Trophoblast cell (in vitro differentiated cells and primary cell): ENCODE measurements at regions not wholly inside any gene's neighbourhood (a gene's known extent, or its start where the extent isn't known, plus 50 kb on each side); places are given as distances from the start of the nearest gene placed in this dataset.

Source experiments
- DNase-seq, 2 donors: peaks; one replicate each; pipeline ENCODE4 v3.0.0-alpha.2; 2016
- H2AFZ ChIP-seq: 2 replicates; pipeline ENCODE4 v1.6.1; 2013; ENCODE audit warnings: low read length, moderate library complexity, mild to moderate bottlenecking; ENCODE audit not compliant: insufficient read depth, poor library complexity
- H2AK5ac ChIP-seq: 2 replicates; pipeline ENCODE4 v1.6.1; 2013; ENCODE audit warnings: mild to moderate bottlenecking, low read length
- H2BK120ac ChIP-seq: 2 replicates; pipeline ENCODE4 v1.6.1; 2013; ENCODE audit warnings: low read length, mild to moderate bottlenecking, moderate library complexity; ENCODE audit not compliant: insufficient read depth, poor library complexity
- H2BK12ac ChIP-seq: 2 replicates; pipeline ENCODE4 v1.6.1; 2013; ENCODE audit warnings: mild to moderate bottlenecking, low read length, moderate library complexity
- H2BK5ac ChIP-seq: 2 replicates; pipeline ENCODE4 v1.6.1; 2013; ENCODE audit warnings: low read length, low read depth, moderate library complexity, mild to moderate bottlenecking; ENCODE audit not compliant: poor library complexity
- H3K14ac ChIP-seq: 2 replicates; pipeline ENCODE4 v1.6.1; 2013; ENCODE audit warnings: mild to moderate bottlenecking, low read length
- H3K18ac ChIP-seq: 2 replicates; pipeline ENCODE4 v1.6.1; 2013; ENCODE audit warnings: mild to moderate bottlenecking, low read length
- H3K23ac ChIP-seq: 2 replicates; pipeline ENCODE4 v1.6.1; 2013; ENCODE audit warnings: low read length
- H3K27ac ChIP-seq: 2 replicates; pipeline ENCODE4 v1.5.1; 2013; ENCODE audit warnings: low read depth, mild to moderate bottlenecking, inconsistent platforms, low read length, moderate library complexity
- H3K27me3 ChIP-seq: 2 replicates; pipeline ENCODE4 v1.6.1; 2013; ENCODE audit warnings: inconsistent platforms, mild to moderate bottlenecking, low read length, moderate library complexity; ENCODE audit not compliant: insufficient read depth
- H3K36me3 ChIP-seq, 2 experiments: 1 replicate in 1 of 2; 2 replicates in 1 of 2; pipeline ENCODE4 v1.6.1; 2013; ENCODE audit warnings: low read length in 2 of 2, mild to moderate bottlenecking in 2 of 2, moderate library complexity in 1 of 2; ENCODE audit not compliant: insufficient read depth in 2 of 2, control insufficient read depth in 1 of 2
- H3K4ac ChIP-seq: 2 replicates; pipeline ENCODE4 v1.6.1; 2013; ENCODE audit warnings: low read depth, mild to moderate bottlenecking, low read length, moderate library complexity
- H3K4me1 ChIP-seq, 2 experiments: 1 replicate in 1 of 2; 2 replicates in 1 of 2; pipeline ENCODE4 v1.6.1; 2013; ENCODE audit warnings: low read length in 2 of 2, mild to moderate bottlenecking in 2 of 2, moderate library complexity in 1 of 2; ENCODE audit not compliant: insufficient read depth in 2 of 2, control insufficient read depth in 1 of 2
- H3K4me2 ChIP-seq: 2 replicates; pipeline ENCODE4 v1.6.1; 2013; ENCODE audit warnings: inconsistent platforms, mild to moderate bottlenecking, low read length, moderate library complexity
- H3K4me3 ChIP-seq: 2 replicates; pipeline ENCODE4 v1.5.1; 2013; ENCODE audit warnings: mild to moderate bottlenecking, low read depth, low read length, inconsistent platforms
- H3K79me1 ChIP-seq: one replicate; pipeline ENCODE4 v1.6.1; 2013; ENCODE audit warnings: low read length
- H3K79me2 ChIP-seq: 2 replicates; pipeline ENCODE4 v1.6.1; 2013; ENCODE audit warnings: low read length, mild to moderate bottlenecking; ENCODE audit not compliant: control insufficient read depth, insufficient read depth, poor library complexity
- H3K9ac ChIP-seq: 2 replicates; pipeline ENCODE4 v1.6.1; 2013; ENCODE audit warnings: mild to moderate bottlenecking, low read length
- H3K9me3 ChIP-seq: 2 replicates; pipeline ENCODE4 v1.6.1; 2013; ENCODE audit warnings: low read depth, mild to moderate bottlenecking, control low read depth, inconsistent platforms, low read length; ENCODE audit not compliant: insufficient read depth
- H4K12ac ChIP-seq: 2 replicates; pipeline ENCODE4 v1.6.1; 2013; ENCODE audit warnings: low read depth, mild to moderate bottlenecking, low read length, moderate library complexity
- H4K8ac ChIP-seq: 2 replicates; pipeline ENCODE4 v1.6.1; 2013; ENCODE audit warnings: low read depth, mild to moderate bottlenecking, low read length, moderate library complexity
- H4K91ac ChIP-seq: one replicate; pipeline ENCODE4 v1.6.1; 2013; ENCODE audit warnings: low read depth, mild to moderate bottlenecking, low read length, moderate library complexity
- WGBS: extraction: QIAGEN DNeasy Blood & Tissue Kit; methylation state at CpG from one replicate; pipeline ENCODE4 v1.1.7; 2013; ENCODE audit warnings: missing lambda C conversion rate; ENCODE audit not compliant: insufficient read length, insufficient coverage; ENCODE audit errors: extremely low coverage; 5-methylcytosine and 5-hydroxymethylcytosine counted together

DNA sequence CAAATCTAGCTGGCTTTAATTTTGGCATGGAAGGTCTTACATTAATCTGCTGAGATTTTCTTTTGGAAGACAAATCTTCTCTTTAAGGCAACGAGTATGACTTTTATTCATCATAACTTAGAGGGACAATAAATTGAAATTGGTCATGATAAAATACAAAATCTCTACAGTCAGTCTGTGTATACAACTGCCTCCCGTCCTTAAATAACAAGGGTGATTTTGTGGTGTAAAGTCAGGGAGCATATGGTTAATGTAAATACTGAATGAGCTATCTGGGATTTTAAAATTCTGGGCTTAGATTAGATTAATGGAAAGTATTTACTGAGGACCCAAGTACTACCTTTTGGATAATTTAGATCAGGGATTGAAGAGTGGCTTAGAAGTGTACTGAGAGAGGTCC lies 328.4 kb upstream of the HAND2 start:
- Histone ChIP-seq H2AK5ac (no peak overlapping the region), H2BK120ac (no peak overlapping the region), H2BK12ac (no peak overlapping the region), H3K4ac (no peak overlapping the region), H3K27ac (no peak overlapping the region), H3K27me3 (no peaks in the 10 kb centered on the region), H3K79me2 (no peaks in the 10 kb centered on the region), H4K8ac (no peak overlapping the region), H3K18ac (no peak overlapping the region), H3K4me3 (no peak overlapping the region), H4K12ac (no peak overlapping the region), H2AFZ (no peak overlapping the region), H3K9ac (no peak overlapping the region), H4K91ac (no peak overlapping the region), H3K36me3 (no peaks in the 10 kb centered on the region), H3K14ac (no peak overlapping the region), H3K9me3 (no peaks in the 10 kb centered on the region), H3K79me1 (no peaks in the 10 kb centered on the region), H2BK5ac (no peak overlapping the region), H3K23ac (no peak overlapping the region), H3K4me1 (no peaks in the 10 kb centered on the region), H3K4me2 (no peak overlapping the region)
- WGBS: no CpG with 5 or more reads among the region's 2 CpGs
- DNase-seq: no peak

DNA sequence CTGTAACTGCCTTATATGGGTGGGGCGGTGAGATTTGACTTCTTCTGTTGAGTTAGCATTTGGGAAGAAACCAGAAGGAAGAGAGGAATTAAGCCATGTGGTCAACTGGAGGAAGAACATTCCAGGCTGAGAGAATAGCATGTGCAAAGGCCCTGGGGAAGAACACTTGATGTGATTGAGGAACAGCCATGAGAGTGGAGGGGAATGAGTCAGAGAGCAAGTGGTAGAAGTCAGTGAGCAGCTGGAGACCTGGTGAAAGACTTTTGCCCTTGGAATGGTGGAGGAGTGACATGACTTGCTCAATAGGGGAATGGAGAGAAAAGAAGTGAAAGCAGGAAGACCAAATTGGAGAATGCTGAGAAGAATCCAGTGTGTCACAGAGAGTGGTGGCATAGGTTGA lies 327.8 kb upstream of the HAND2 start:
- Histone ChIP-seq H3K18ac (no peak overlapping the region), H3K4me2 (no peak overlapping the region), H2BK12ac (no peak overlapping the region), H2BK5ac (no peak overlapping the region), H3K36me3 (no peaks in the 10 kb centered on the region), H3K9ac (no peak overlapping the region), H3K9me3 (no peaks in the 10 kb centered on the region), H3K4me3 (no peak overlapping the region), H3K23ac (no peak overlapping the region), H2AK5ac (no peak overlapping the region), H3K27me3 (no peaks in the 10 kb centered on the region), H2AFZ (no peak overlapping the region), H4K8ac (no peak overlapping the region), H4K91ac (no peak overlapping the region), H3K4ac (no peak overlapping the region), H2BK120ac (no peak overlapping the region), H4K12ac (no peak overlapping the region), H3K79me2 (no peaks in the 10 kb centered on the region), H3K14ac (no peak overlapping the region), H3K4me1 (no peaks in the 10 kb centered on the region), H3K79me1 (no peaks in the 10 kb centered on the region), H3K27ac (no peak overlapping the region)
- DNase-seq: no peak
- WGBS: no CpG with 5 or more reads among the region's 1 CpG

GRCh38 chr4:173855015-173855414 lies 325.0 kb upstream of the HAND2 start:
- no peak overlapping the region for H4K91ac ChIP-seq
- H4K12ac ChIP-seq: no peak overlapping the region
- no peak overlapping the region for H4K8ac ChIP-seq
- no peak overlapping the region for H2BK12ac ChIP-seq
- H3K18ac ChIP-seq: no peak overlapping the region
- no peaks in the 10 kb centered on the region for H3K36me3 ChIP-seq
- no peak overlapping the region for H2AK5ac ChIP-seq
- no peak overlapping the region for H3K14ac ChIP-seq
- H2BK120ac ChIP-seq: no peak overlapping the region
- H3K79me2 ChIP-seq: no peaks in the 10 kb centered on the region
- no peak overlapping the region for H3K27ac ChIP-seq
- H3K79me1 ChIP-seq: no peaks in the 10 kb centered on the region
- no CpG with 5 or more reads among the region's 2 CpGs for WGBS
- H2BK5ac ChIP-seq: no peak overlapping the region
- no peak for DNase-seq
- H2AFZ ChIP-seq: no peak overlapping the region
- no peaks in the 10 kb centered on the region for H3K27me3 ChIP-seq
- no peaks in the 10 kb centered on the region for H3K9me3 ChIP-seq
- H3K4me3 ChIP-seq: no peak overlapping the region
- no peak overlapping the region for H3K4me2 ChIP-seq
- no peak overlapping the region for H3K23ac ChIP-seq
- H3K9ac ChIP-seq: no peak overlapping the region
- no peak overlapping the region for H3K4ac ChIP-seq
- H3K4me1 ChIP-seq: no peaks in the 10 kb centered on the region

- no peak overlapping the region for H2AK5ac ChIP-seq
- H3K4me2 ChIP-seq: no peak overlapping the region
- no peaks in the 10 kb centered on the region for H3K27me3 ChIP-seq
- no peaks in the 10 kb centered on the region for H3K9me3 ChIP-seq
- H2BK12ac ChIP-seq: no peak overlapping the region
- no peaks in the 10 kb centered on the region for H3K79me1 ChIP-seq
- H3K4ac ChIP-seq: no peak overlapping the region
- H4K91ac ChIP-seq: no peak overlapping the region
- no peak overlapping the region for H4K12ac ChIP-seq
- H2AFZ ChIP-seq: no peak overlapping the region
- H2BK120ac ChIP-seq: no peak overlapping the region
- H3K4me1 ChIP-seq: no peaks in the 10 kb centered on the region
- no peak overlapping the region for H3K18ac ChIP-seq
- H3K14ac ChIP-seq: no peak overlapping the region
- H3K79me2 ChIP-seq: no peaks in the 10 kb centered on the region
- WGBS: no CpG with 5 or more reads among the region's 6 CpGs
- H3K23ac ChIP-seq: no peak overlapping the region
- DNase-seq: no peak
- H3K27ac ChIP-seq: no peak overlapping the region
- no peak overlapping the region for H3K9ac ChIP-seq
- no peak overlapping the region for H2BK5ac ChIP-seq
- no peaks in the 10 kb centered on the region for H3K36me3 ChIP-seq
- no peak overlapping the region for H3K4me3 ChIP-seq
- no peak overlapping the region for H4K8ac ChIP-seq
Measured at GRCh38 chr4:173852775-173853174, 322.7 kb upstream of the HAND2 start.
